ENCODE measurements at regions not wholly inside any gene's neighbourhood (a gene's known extent, or its start where the extent isn't known, plus 50 kb on each side); places are given as distances from the start of the nearest gene placed in this dataset.
"Not testable (repeated sequence)": the region's sequence is repeated elsewhere in the genome, so short reads cannot be mapped to it uniquely, and the experiment has no call there.

DNA sequence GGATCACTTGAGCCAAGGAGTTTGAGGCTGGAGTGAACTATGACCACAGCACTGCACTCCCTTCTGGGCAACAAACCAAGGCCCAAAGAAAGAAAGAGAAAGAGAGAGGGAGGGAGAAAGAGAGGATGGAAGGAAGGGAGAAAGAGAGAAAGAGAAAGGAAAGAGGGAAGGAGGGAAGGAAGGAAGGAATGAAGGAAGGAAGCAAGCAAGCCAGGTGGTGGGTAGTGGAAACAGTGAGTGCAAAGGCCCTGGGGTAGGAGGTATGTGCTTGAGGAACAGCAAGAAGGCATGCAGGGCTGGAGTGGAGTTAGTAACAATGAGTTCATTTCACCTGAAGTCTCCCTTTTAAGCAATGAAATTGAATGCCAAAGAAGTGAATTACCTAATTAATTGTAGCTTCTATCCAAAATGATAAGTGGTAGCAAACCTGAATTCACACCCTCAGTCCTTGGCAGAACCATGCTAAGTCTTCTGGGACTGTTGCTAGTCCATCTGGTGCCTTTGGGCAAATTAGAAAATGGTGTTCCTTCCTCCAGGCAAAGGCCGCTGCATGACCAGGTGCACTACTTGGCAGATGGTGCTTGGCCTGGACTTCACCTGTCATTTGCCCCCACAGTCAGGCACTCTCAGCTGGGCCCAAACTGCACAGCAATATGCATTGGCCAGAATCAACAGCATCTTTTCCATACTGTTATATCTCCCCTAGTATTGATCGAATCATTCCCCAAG, 67.4 kb upstream of the MPP7 start:
- Histone ChIP-seq H3K9ac (ENCODE audit: low read length) (no peak overlapping the region), H3K9me3 (ENCODE audit: insufficient read depth, low read depth, low read length) (no peaks in the 10 kb centered on the region), H3K4me1 (ENCODE audit: insufficient read depth, low read length) (no peaks in the 10 kb centered on the region), H3K36me3 (ENCODE audit: insufficient read depth, low read length) (no peaks in the 10 kb centered on the region), H4K20me1 (ENCODE audit: insufficient read depth, low read length) (no peaks in the 10 kb centered on the region), H3K79me2 (ENCODE audit: insufficient read depth, low read length) (no peaks in the 10 kb centered on the region), H3K27ac (ENCODE audit: low read depth, low read length) (no peak overlapping the region), H3K4me2 (ENCODE audit: low read length) (no peak overlapping the region), H3K4me3 (ENCODE audit: insufficient read depth, low read depth, low read length) (no peak overlapping the region), H2AFZ (ENCODE audit: low read depth, low read length) (no peak overlapping the region), H3K27me3 (ENCODE audit: insufficient read depth, low read length) (peaks cover 4% of the 10 kb centered on the region)
- TF ChIP-seq, protein P1, sequence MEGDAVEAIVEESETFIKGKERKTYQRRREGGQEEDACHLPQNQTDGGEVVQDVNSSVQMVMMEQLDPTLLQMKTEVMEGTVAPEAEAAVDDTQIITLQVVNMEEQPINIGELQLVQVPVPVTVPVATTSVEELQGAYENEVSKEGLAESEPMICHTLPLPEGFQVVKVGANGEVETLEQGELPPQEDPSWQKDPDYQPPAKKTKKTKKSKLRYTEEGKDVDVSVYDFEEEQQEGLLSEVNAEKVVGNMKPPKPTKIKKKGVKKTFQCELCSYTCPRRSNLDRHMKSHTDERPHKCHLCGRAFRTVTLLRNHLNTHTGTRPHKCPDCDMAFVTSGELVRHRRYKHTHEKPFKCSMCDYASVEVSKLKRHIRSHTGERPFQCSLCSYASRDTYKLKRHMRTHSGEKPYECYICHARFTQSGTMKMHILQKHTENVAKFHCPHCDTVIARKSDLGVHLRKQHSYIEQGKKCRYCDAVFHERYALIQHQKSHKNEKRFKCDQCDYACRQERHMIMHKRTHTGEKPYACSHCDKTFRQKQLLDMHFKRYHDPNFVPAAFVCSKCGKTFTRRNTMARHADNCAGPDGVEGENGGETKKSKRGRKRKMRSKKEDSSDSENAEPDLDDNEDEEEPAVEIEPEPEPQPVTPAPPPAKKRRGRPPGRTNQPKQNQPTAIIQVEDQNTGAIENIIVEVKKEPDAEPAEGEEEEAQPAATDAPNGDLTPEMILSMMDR (IDR thresholded peaks at IDR 0.05; ENCODE audit: insufficient read depth, low read depth, low read length), result no peak
- no peak for TF ChIP-seq EZH2 (IDR thresholded peaks at IDR 0.05; ENCODE audit: insufficient read depth, low read length)
- no peak for FAIRE-seq
- peak overlapping the region; percentile 28 for H3K27ac Mint-ChIP-seq (ENCODE audit: unreplicated experiment)
- no peaks in the 10 kb centered on the region for H3K27me3 Mint-ChIP-seq (ENCODE audit: low read depth, unreplicated experiment)
- H3K4me3 Mint-ChIP-seq (ENCODE audit: unreplicated experiment), result no peak overlapping the region
- H3K4me1 Mint-ChIP-seq (ENCODE audit: low read depth, unreplicated experiment), result peaks cover 21% of the 10 kb centered on the region
- no peaks in the 10 kb centered on the region for H3K36me3 Mint-ChIP-seq (ENCODE audit: low read depth, unreplicated experiment)
- DNase-seq (ENCODE audit: low read depth), result no peak
- no peaks in the 10 kb centered on the region for H3K9me3 Mint-ChIP-seq (ENCODE audit: unreplicated experiment)

GRCh38 chr10:28371638-28372037, 68.8 kb upstream of the MPP7 start:
- H3K27me3 ChIP-seq (ENCODE audit: insufficient read depth, low read length); H3K4me3 Mint-ChIP-seq (ENCODE audit: unreplicated experiment); H3K9me3 Mint-ChIP-seq (ENCODE audit: unreplicated experiment); H3K4me1 ChIP-seq (ENCODE audit: insufficient read depth, low read length); H3K4me3 ChIP-seq (ENCODE audit: insufficient read depth, low read depth, low read length); H4K20me1 ChIP-seq (ENCODE audit: insufficient read depth, low read length); H2AFZ ChIP-seq (ENCODE audit: low read depth, low read length); H3K27me3 Mint-ChIP-seq (ENCODE audit: low read depth, unreplicated experiment); H3K79me2 ChIP-seq (ENCODE audit: insufficient read depth, low read length); H3K27ac ChIP-seq (ENCODE audit: low read depth, low read length); H3K36me3 ChIP-seq (ENCODE audit: insufficient read depth, low read length); FAIRE-seq; H3K9ac ChIP-seq (ENCODE audit: low read length); H3K4me2 ChIP-seq (ENCODE audit: low read length); H3K9me3 ChIP-seq (ENCODE audit: insufficient read depth, low read depth, low read length); DNase-seq (ENCODE audit: low read depth); H3K36me3 Mint-ChIP-seq (ENCODE audit: low read depth, unreplicated experiment): not testable (repeated sequence)
- peak overlapping the region; percentile 64 for H3K27ac Mint-ChIP-seq (ENCODE audit: unreplicated experiment)
- H3K4me1 Mint-ChIP-seq (ENCODE audit: low read depth, unreplicated experiment), result peaks cover 26% of the 10 kb centered on the region

GRCh38 chr10:28374036-28374435, 71.2 kb upstream of the MPP7 start:
- no peak overlapping the region for H3K9ac ChIP-seq (ENCODE audit: low read length)
- H3K4me1 ChIP-seq (ENCODE audit: insufficient read depth, low read length), result no peaks in the 10 kb centered on the region
- no peaks in the 10 kb centered on the region for H3K36me3 ChIP-seq (ENCODE audit: insufficient read depth, low read length)
- Mint-ChIP-seq H3K36me3 (ENCODE audit: low read depth, unreplicated experiment) (no peaks in the 10 kb centered on the region), H3K27ac (ENCODE audit: unreplicated experiment) (no peak overlapping the region), H3K9me3 (ENCODE audit: unreplicated experiment) (no peaks in the 10 kb centered on the region), H3K4me1 (ENCODE audit: low read depth, unreplicated experiment) (peaks cover 19% of the 10 kb centered on the region), H3K4me3 (ENCODE audit: unreplicated experiment) (no peak overlapping the region), H3K27me3 (ENCODE audit: low read depth, unreplicated experiment) (no peaks in the 10 kb centered on the region)
- no peaks in the 10 kb centered on the region for H3K79me2 ChIP-seq (ENCODE audit: insufficient read depth, low read length)
- no peaks in the 10 kb centered on the region for H3K9me3 ChIP-seq (ENCODE audit: insufficient read depth, low read depth, low read length)
- no peak overlapping the region for H3K4me3 ChIP-seq (ENCODE audit: insufficient read depth, low read depth, low read length)
- no peak for TF ChIP-seq EZH2 (IDR thresholded peaks at IDR 0.05; ENCODE audit: insufficient read depth, low read length)
- TF ChIP-seq, protein P1 (IDR thresholded peaks at IDR 0.05; ENCODE audit: insufficient read depth, low read depth, low read length), result no peak
- no peaks in the 10 kb centered on the region for H3K27me3 ChIP-seq (ENCODE audit: insufficient read depth, low read length)
- H3K4me2 ChIP-seq (ENCODE audit: low read length), result no peak overlapping the region
- H4K20me1 ChIP-seq (ENCODE audit: insufficient read depth, low read length), result no peaks in the 10 kb centered on the region
- no peak overlapping the region for H2AFZ ChIP-seq (ENCODE audit: low read depth, low read length)
- DNase-seq (ENCODE audit: low read depth) (no peak), FAIRE-seq (no peak)
- H3K27ac ChIP-seq (ENCODE audit: low read depth, low read length), result no peak overlapping the region
